GM23338 (cell line): ENCODE measurements at regions not wholly inside any gene's neighbourhood (a gene's known extent, or its start where the extent isn't known, plus 50 kb on each side); places are given as distances from the start of the nearest gene placed in this dataset.

Experiments
- ATAC-seq: fragments of 200-7000 bp; cut with Tn5 transposase; 3 replicates; pipeline ENCODE4 v1.9.1; 2020
- DNase-seq: peaks from one replicate; pipeline ENCODE4 v3.0.0-alpha.2; 2015; ENCODE audit warnings: low spot score
- H2AFZ ChIP-seq: fragments of 200-600 bp; sonication (generic); 2 replicates; pipeline ENCODE4 v1.8.0; 2016; ENCODE audit warnings: antibody characterized with exemption, mild to moderate bottlenecking, moderate library complexity
- H3F3A ChIP-seq: fragments of 200-600 bp; sonication (generic); replicated peaks from 2 replicates; pipeline ENCODE4 v1.8.0; 2017; ENCODE audit warnings: antibody characterized with exemption, mixed run types, low read depth
- H3K27ac ChIP-seq: fragments of 200-600 bp; sonication (generic); 2 replicates; pipeline ENCODE4 v1.6.1; 2016; ENCODE audit warnings: low read depth
- H3K27me3 ChIP-seq: fragments of 200-600 bp; sonication (generic); 2 replicates; pipeline ENCODE4 v1.8.0; 2016; ENCODE audit warnings: mild to moderate bottlenecking, mixed run types, moderate library complexity; ENCODE audit not compliant: insufficient read depth
- H3K36me3 ChIP-seq: fragments of 200-600 bp; sonication (generic); 2 replicates; pipeline ENCODE4 v1.8.0; 2016; ENCODE audit warnings: mild to moderate bottlenecking; ENCODE audit not compliant: insufficient read depth
- H3K4me1 ChIP-seq: fragments of 200-600 bp; sonication (generic); 2 replicates; pipeline ENCODE4 v1.8.0; 2016; ENCODE audit warnings: mild to moderate bottlenecking, moderate library complexity; ENCODE audit not compliant: insufficient read depth
- H3K4me2 ChIP-seq: fragments of 200-600 bp; sonication (generic); 2 replicates; pipeline ENCODE4 v1.7.1; 2017; ENCODE audit warnings: mixed run types
- H3K4me3 ChIP-seq: fragments of 200-600 bp; sonication (generic); 2 replicates; pipeline ENCODE4 v1.6.1; 2016; ENCODE audit warnings: mixed run types
- H3K79me2 ChIP-seq: fragments of 200-600 bp; sonication (generic); replicated peaks from 2 replicates; pipeline ENCODE4 v1.8.0; 2017; ENCODE audit warnings: mild to moderate bottlenecking; ENCODE audit not compliant: insufficient read depth
- H3K9me2 ChIP-seq: fragments of 200-600 bp; sonication (generic); 2 replicates; pipeline ENCODE4 v1.8.0; 2017; ENCODE audit not compliant: insufficient read depth
- H4K20me1 ChIP-seq: fragments of 200-600 bp; sonication (generic); replicated peaks from 2 replicates; pipeline ENCODE4 v1.8.0; 2017; ENCODE audit warnings: mild to moderate bottlenecking; ENCODE audit not compliant: insufficient read depth
- H3K27ac Mint-ChIP-seq: 2 replicates; pipeline ENCODE4 v1.8.0; 2020; ENCODE audit warnings: inconsistent platforms, mild to moderate bottlenecking, moderate library complexity, mixed read lengths
- H3K27me3 Mint-ChIP-seq: 3 replicates; pipeline ENCODE4 v1.8.0; 2022; ENCODE audit warnings: low read depth, mild to moderate bottlenecking, moderate library complexity, mixed read lengths, inconsistent platforms; ENCODE audit not compliant: insufficient read depth, poor library complexity
- H3K36me3 Mint-ChIP-seq: 3 replicates; pipeline ENCODE4 v1.8.0; 2021; ENCODE audit warnings: low read depth, mild to moderate bottlenecking, inconsistent platforms, moderate library complexity, mixed read lengths
- H3K4me1 Mint-ChIP-seq: 3 replicates; pipeline ENCODE4 v1.8.0; 2020; ENCODE audit warnings: mild to moderate bottlenecking, inconsistent platforms, mixed read lengths
- H3K4me3 Mint-ChIP-seq: 3 replicates; pipeline ENCODE4 v1.8.0; 2021; ENCODE audit warnings: moderate library complexity, mild to moderate bottlenecking, inconsistent platforms, mixed read lengths
- H3K9me3 Mint-ChIP-seq: 3 replicates; pipeline ENCODE4 v1.8.0; 2020; ENCODE audit warnings: moderate library complexity, mild to moderate bottlenecking, inconsistent platforms, mixed read lengths
- CREB1 ChIP-seq: fragments of 250-450 bp; sonication (Bioruptor Pico); IDR thresholded peaks from 2 replicates; pipeline ENCODE4 v1.5.0; 2020; ENCODE audit warnings: low read depth, mild to moderate bottlenecking, moderate library complexity
- CTCF ChIP-seq, 2 experiments: fragments of 200-600 bp in 1 of 2; sonication (generic) in 1 of 2; conservative IDR thresholded peaks; 2 replicates each; pipeline versions ENCODE4 v1.5.1 to v1.6.1; 2016 to 2017; ENCODE audit warnings: antibody characterized with exemption in 2 of 2, low read depth in 2 of 2, mild to moderate bottlenecking in 2 of 2, moderate library complexity in 1 of 2
- EZH2 ChIP-seq: fragments of 200-600 bp; sonication (generic); IDR thresholded peaks from one replicate; pipeline ENCODE4 v1.8.0; 2017; ENCODE audit warnings: antibody characterized with exemption, mild to moderate bottlenecking, low read depth; ENCODE audit not compliant: unreplicated experiment
- JUNB ChIP-seq: IDR thresholded peaks from one replicate; pipeline ENCODE4 v1.6.1; 2016; ENCODE audit warnings: antibody characterized with exemption; ENCODE audit not compliant: unreplicated experiment
- NANOG ChIP-seq: IDR thresholded peaks from 2 replicates; pipeline ENCODE4 v1.6.1; 2016; ENCODE audit warnings: antibody characterized with exemption, borderline replicate concordance
- STAT1 ChIP-seq: IDR thresholded peaks from one replicate; pipeline ENCODE4 v1.6.1; 2016; ENCODE audit warnings: antibody characterized with exemption; ENCODE audit not compliant: unreplicated experiment
- ZNF114 ChIP-seq: fragments of 250-450 bp; sonication (Bioruptor Pico); IDR thresholded peaks from 2 replicates; pipeline ENCODE4 v1.5.0; 2020; ENCODE audit warnings: mild to moderate bottlenecking, moderate library complexity
- ZNF331 ChIP-seq: fragments of 250-450 bp; sonication (Bioruptor Pico); IDR thresholded peaks from 2 replicates; pipeline ENCODE4 v1.5.0; 2020; ENCODE audit warnings: low read depth, mild to moderate bottlenecking, moderate library complexity
- TF ChIP-seq, protein P1 (sequence below): fragments of 250-450 bp; sonication (Bioruptor Pico); IDR thresholded peaks from 2 replicates; pipeline ENCODE4 v1.5.0; 2020; ENCODE audit warnings: mild to moderate bottlenecking, moderate library complexity

- TF ChIP-seq, protein P1, sequence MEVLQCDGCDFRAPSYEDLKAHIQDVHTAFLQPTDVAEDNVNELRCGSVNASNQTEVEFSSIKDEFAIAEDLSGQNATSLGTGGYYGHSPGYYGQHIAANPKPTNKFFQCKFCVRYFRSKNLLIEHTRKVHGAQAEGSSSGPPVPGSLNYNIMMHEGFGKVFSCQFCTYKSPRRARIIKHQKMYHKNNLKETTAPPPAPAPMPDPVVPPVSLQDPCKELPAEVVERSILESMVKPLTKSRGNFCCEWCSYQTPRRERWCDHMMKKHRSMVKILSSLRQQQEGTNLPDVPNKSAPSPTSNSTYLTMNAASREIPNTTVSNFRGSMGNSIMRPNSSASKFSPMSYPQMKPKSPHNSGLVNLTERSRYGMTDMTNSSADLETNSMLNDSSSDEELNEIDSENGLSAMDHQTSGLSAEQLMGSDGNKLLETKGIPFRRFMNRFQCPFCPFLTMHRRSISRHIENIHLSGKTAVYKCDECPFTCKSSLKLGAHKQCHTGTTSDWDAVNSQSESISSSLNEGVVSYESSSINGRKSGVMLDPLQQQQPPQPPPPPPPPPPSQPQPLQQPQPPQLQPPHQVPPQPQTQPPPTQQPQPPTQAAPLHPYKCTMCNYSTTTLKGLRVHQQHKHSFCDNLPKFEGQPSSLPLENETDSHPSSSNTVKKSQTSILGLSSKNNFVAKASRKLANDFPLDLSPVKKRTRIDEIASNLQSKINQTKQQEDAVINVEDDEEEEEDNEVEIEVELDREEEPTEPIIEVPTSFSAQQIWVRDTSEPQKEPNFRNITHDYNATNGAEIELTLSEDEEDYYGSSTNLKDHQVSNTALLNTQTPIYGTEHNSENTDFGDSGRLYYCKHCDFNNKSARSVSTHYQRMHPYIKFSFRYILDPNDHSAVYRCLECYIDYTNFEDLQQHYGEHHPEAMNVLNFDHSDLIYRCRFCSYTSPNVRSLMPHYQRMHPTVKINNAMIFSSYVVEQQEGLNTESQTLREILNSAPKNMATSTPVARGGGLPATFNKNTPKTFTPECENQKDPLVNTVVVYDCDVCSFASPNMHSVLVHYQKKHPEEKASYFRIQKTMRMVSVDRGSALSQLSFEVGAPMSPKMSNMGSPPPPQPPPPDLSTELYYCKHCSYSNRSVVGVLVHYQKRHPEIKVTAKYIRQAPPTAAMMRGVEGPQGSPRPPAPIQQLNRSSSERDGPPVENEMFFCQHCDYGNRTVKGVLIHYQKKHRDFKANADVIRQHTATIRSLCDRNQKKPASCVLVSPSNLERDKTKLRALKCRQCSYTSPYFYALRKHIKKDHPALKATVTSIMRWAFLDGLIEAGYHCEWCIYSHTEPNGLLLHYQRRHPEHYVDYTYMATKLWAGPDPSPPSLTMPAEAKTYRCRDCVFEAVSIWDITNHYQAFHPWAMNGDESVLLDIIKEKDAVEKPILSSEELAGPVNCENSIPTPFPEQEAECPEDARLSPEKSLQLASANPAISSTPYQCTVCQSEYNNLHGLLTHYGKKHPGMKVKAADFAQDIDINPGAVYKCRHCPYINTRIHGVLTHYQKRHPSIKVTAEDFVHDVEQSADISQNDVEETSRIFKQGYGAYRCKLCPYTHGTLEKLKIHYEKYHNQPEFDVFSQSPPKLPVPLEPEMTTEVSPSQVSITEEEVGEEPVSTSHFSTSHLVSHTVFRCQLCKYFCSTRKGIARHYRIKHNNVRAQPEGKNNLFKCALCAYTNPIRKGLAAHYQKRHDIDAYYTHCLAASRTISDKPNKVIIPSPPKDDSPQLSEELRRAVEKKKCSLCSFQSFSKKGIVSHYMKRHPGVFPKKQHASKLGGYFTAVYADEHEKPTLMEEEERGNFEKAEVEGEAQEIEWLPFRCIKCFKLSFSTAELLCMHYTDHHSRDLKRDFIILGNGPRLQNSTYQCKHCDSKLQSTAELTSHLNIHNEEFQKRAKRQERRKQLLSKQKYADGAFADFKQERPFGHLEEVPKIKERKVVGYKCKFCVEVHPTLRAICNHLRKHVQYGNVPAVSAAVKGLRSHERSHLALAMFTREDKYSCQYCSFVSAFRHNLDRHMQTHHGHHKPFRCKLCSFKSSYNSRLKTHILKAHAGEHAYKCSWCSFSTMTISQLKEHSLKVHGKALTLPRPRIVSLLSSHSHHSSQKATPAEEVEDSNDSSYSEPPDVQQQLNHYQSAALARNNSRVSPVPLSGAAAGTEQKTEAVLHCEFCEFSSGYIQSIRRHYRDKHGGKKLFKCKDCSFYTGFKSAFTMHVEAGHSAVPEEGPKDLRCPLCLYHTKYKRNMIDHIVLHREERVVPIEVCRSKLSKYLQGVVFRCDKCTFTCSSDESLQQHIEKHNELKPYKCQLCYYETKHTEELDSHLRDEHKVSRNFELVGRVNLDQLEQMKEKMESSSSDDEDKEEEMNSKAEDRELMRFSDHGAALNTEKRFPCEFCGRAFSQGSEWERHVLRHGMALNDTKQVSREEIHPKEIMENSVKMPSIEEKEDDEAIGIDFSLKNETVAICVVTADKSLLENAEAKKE (CRISPR knock-in tag) = no peak
- no peak for TF ChIP-seq ZNF331 (CRISPR knock-in tag)
- no peak for TF ChIP-seq CTCF (conservative IDR thresholded peaks at IDR 0.05; ENCODE audit: low read depth in 2 of 2)
Measured at GRCh38 chr2:78498125-78498524, 527.4 kb upstream of the REG3G start (continued).

DNA sequence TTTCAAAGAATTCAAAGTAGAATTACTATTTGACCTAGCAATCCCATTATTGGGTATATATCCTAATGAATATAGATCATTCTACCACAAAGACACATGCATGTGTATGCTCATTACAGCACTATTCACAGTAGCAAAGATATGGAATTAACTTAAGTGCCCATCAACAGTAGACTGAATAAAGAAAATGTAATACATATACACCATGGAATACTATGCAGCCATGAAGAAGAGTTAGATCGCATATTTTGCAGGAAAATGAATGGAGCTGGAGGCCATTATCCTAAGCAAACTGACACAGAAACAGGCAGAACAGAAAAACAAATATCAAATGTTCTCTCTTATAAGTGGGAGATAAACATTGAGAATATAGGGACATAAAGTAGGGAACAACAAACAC lies 519.2 kb upstream of the REG3G start:
- H3K4me3 Mint-ChIP-seq = no peak overlapping the region
- H3K27ac Mint-ChIP-seq = no peak overlapping the region
- TF ChIP-seq, protein P1 (CRISPR knock-in tag) = no peak
- TF ChIP-seq EZH2 (no peak), JUNB (no peak), CREB1 (no peak), NANOG (no peak), STAT1 (no peak), ZNF114 (no peak)

More for the DNA sequence above, 519.2 kb upstream of the REG3G start:
- Mint-ChIP-seq H3K36me3 (peaks cover 2% of the 10 kb centered on the region; the same call in 2 of the 3 replicates), H3K27me3 (no peaks in the 10 kb centered on the region), H3K9me3 (peaks cover 16% of the 10 kb centered on the region; the same call in 2 of the 3 replicates), H3K4me1 (no peaks in the 10 kb centered on the region)
- no peaks in the 10 kb centered on the region for H3K36me3 ChIP-seq
- H3K4me3 ChIP-seq = no peak overlapping the region
- DNase-seq (no peak), ATAC-seq (no peak)
- no peak overlapping the region for H3K27ac ChIP-seq
- H3K79me2 ChIP-seq = no peaks in the 10 kb centered on the region
- H3K4me1 ChIP-seq = no peaks in the 10 kb centered on the region
- no peaks in the 10 kb centered on the region for H4K20me1 ChIP-seq
- H3K27me3 ChIP-seq = no peaks in the 10 kb centered on the region
- no peak overlapping the region for H3K4me2 ChIP-seq
- no peak overlapping the region for H2AFZ ChIP-seq
- H3F3A ChIP-seq = no peaks in the 10 kb centered on the region
- 0 out of 2 replicates have a peak, but pooled peaks cover 4% of the 10 kb centered on the region for H3K9me2 ChIP-seq
